C4-2B (cell line): ENCODE measurements at regions not wholly inside any gene's neighbourhood (a gene's known extent, or its start where the extent isn't known, plus 50 kb on each side); places are given as distances from the start of the nearest gene placed in this dataset.
"Not testable (repeated sequence)": the region's sequence is repeated elsewhere in the genome, so short reads cannot be mapped to it uniquely, and the experiment has no call there.

Experiments
- ZFX ChIP-seq: fragments of 450-650 bp; IDR thresholded peaks from 2 replicates; pipeline ENCODE4 v1.6.1; 2017
- TF ChIP-seq, protein P1 (sequence below): fragments of 450-650 bp; conservative IDR thresholded peaks from 2 replicates; pipeline ENCODE4 v1.5.1; 2017; ENCODE audit warnings: mild to moderate bottlenecking

DNA sequence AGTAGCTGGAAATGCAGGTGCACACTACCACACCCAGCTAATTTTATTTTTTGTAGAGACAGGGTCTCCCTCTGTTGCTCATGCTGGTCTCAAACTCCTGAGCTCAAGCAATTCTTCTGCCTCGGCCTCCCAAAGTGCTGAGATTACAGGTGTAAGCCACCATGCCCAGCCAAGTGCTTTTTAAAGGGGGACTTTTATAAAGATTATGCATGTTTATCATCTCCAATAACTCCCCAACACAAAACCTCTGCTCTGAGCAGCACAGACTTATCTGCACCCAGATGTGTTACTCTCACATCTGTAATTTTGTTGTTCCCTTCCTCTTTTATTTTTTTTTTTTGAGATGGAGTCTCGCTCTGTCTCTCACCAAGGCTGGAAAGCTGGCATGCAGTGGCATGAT is 108.6 kb downstream of the TRIM69 start:
- TF ChIP-seq, protein P1, sequence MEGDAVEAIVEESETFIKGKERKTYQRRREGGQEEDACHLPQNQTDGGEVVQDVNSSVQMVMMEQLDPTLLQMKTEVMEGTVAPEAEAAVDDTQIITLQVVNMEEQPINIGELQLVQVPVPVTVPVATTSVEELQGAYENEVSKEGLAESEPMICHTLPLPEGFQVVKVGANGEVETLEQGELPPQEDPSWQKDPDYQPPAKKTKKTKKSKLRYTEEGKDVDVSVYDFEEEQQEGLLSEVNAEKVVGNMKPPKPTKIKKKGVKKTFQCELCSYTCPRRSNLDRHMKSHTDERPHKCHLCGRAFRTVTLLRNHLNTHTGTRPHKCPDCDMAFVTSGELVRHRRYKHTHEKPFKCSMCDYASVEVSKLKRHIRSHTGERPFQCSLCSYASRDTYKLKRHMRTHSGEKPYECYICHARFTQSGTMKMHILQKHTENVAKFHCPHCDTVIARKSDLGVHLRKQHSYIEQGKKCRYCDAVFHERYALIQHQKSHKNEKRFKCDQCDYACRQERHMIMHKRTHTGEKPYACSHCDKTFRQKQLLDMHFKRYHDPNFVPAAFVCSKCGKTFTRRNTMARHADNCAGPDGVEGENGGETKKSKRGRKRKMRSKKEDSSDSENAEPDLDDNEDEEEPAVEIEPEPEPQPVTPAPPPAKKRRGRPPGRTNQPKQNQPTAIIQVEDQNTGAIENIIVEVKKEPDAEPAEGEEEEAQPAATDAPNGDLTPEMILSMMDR: not testable (repeated sequence)
- not testable (repeated sequence) for TF ChIP-seq ZFX
